T-helper 1 cell (primary cell): ENCODE measurements at regions not wholly inside any gene's neighbourhood (a gene's known extent, or its start where the extent isn't known, plus 50 kb on each side); places are given as distances from the start of the nearest gene placed in this dataset.
"Not testable (repeated sequence)": the region's sequence is repeated elsewhere in the genome, so short reads cannot be mapped to it uniquely, and the experiment has no call there.

Experiments
- DNase-seq, 5 donors: peaks; one replicate each; pipeline ENCODE4 v3.0.0-alpha.2; 2012 to 2020

- peak in 1 of 5 donors; percentile 6 for DNase-seq
These were observed 287.8 kb upstream of the RASA1 start for GRCh38 chr5:86979811-86980411.

- no peak for DNase-seq
These were observed 285.8 kb upstream of the RASA1 start for GRCh38 chr5:86981898-86982297.

GRCh38 chr5:86983208-86983607 lies 284.5 kb upstream of the RASA1 start:
- DNase-seq, result no peak

- no peak for DNase-seq
These were observed 280.8 kb upstream of the RASA1 start for GRCh38 chr5:86986837-86987236.

GRCh38 chr5:86997516-86997915 lies 270.2 kb upstream of the RASA1 start:
- DNase-seq, result no peak

- no peak for DNase-seq
These were observed 267.7 kb upstream of the RASA1 start for GRCh38 chr5:86999951-87000350.

- DNase-seq, result no peak
These were observed 265.2 kb upstream of the RASA1 start for GRCh38 chr5:87002485-87002884.

- no peak for DNase-seq
These were observed 263.6 kb upstream of the RASA1 start for GRCh38 chr5:87004101-87004500.

GRCh38 chr5:87007737-87008136 lies 259.9 kb upstream of the RASA1 start:
- no peak for DNase-seq

GRCh38 chr5:87008751-87009560 lies 258.7 kb upstream of the RASA1 start:
- DNase-seq, result no peak

- DNase-seq, result no peak
These were observed 256.9 kb upstream of the RASA1 start for GRCh38 chr5:87010736-87011135.

- no peak for DNase-seq
These were observed 251.8 kb upstream of the RASA1 start for GRCh38 chr5:87015901-87016300.

- DNase-seq, result peak in 2 of 5 donors; percentile 2 to 76
These were observed 247.4 kb upstream of the RASA1 start for GRCh38 chr5:87020099-87020934.

GRCh38 chr5:87022415-87022814 lies 245.3 kb upstream of the RASA1 start:
- no peak for DNase-seq

GRCh38 chr5:87027570-87027969 lies 240.1 kb upstream of the RASA1 start:
- no peak for DNase-seq

GRCh38 chr5:87029951-87030350 lies 237.7 kb upstream of the RASA1 start:
- DNase-seq, result no peak

GRCh38 chr5:87030699-87031098 lies 237.0 kb upstream of the RASA1 start:
- no peak for DNase-seq

GRCh38 chr5:87034557-87034956 lies 233.1 kb upstream of the RASA1 start:
- no peak for DNase-seq

GRCh38 chr5:87042554-87042953 lies 225.1 kb upstream of the RASA1 start:
- no peak for DNase-seq

GRCh38 chr5:87048156-87048555 lies 219.5 kb upstream of the RASA1 start:
- peak in 1 of 5 donors; percentile 12 for DNase-seq

GRCh38 chr5:87049012-87049411 lies 218.7 kb upstream of the RASA1 start:
- not testable (repeated sequence) for DNase-seq

GRCh38 chr5:87051502-87052113 lies 216.1 kb upstream of the RASA1 start:
- DNase-seq, result no peak

- DNase-seq, result no peak
These were observed 214.5 kb upstream of the RASA1 start for GRCh38 chr5:87053146-87053545.
